IgD-negative memory B cell (primary cell): ENCODE measurements at regions not wholly inside any gene's neighbourhood (a gene's known extent, or its start where the extent isn't known, plus 50 kb on each side); places are given as distances from the start of the nearest gene placed in this dataset.

ENCODE experiments used
- H3K27ac Mint-ChIP-seq, 3 donors: one replicate each; pipeline ENCODE4 v1.8.0; 2020 to 2022; ENCODE audit warnings: mild to moderate bottlenecking in 3 of 3, mixed read lengths in 3 of 3, moderate library complexity in 1 of 3
- H3K27me3 Mint-ChIP-seq: one replicate; pipeline ENCODE4 v1.8.0; 2021; ENCODE audit warnings: mixed read lengths
- H3K36me3 Mint-ChIP-seq: one replicate; pipeline ENCODE4 v1.8.0; 2020; ENCODE audit warnings: mild to moderate bottlenecking, mixed read lengths
- H3K4me1 Mint-ChIP-seq, 3 donors: one replicate each; pipeline ENCODE4 v1.8.0; 2020 to 2022; ENCODE audit warnings: mixed read lengths in 3 of 3, mild to moderate bottlenecking in 1 of 3
- H3K4me3 Mint-ChIP-seq, 4 donors: one replicate each; pipeline ENCODE4 v1.8.0; 2020 to 2022; ENCODE audit warnings: mild to moderate bottlenecking in 4 of 4, mixed read lengths in 4 of 4, moderate library complexity in 3 of 4
- H3K9me3 Mint-ChIP-seq, 3 donors: one replicate each; pipeline ENCODE4 v1.8.0; 2020 to 2021; ENCODE audit warnings: mixed read lengths in 3 of 3, mild to moderate bottlenecking in 1 of 3

DNA sequence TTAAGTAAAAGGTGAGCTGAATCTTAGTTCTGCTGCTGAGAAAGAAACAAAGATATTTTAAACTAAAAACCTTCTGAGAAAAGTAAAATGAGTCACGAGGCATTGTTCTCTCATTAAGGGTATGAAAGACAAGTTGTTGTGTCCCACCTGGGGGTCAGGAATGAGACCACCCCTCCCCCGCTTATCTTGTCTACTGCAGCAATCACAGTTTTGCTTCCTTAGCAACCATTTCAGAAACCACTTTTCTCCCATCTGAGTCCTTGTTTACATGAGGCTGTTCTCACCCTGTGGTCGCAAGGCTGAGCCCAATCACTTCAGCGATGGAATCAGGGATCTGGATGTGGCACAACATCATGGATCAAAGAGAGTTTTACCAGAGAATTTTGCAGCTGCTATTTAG lies 377.6 kb upstream of the NETO1 start:
- H3K4me3 Mint-ChIP-seq, result no peak overlapping the region
- no peak overlapping the region for H3K27ac Mint-ChIP-seq
- peaks cover 0 to 3% (median 0%) of the 10 kb centered on the region in 3 donors for H3K4me1 Mint-ChIP-seq
- H3K9me3 Mint-ChIP-seq, result no peaks in the 10 kb centered on the region
- no peaks in the 10 kb centered on the region for H3K27me3 Mint-ChIP-seq
- H3K36me3 Mint-ChIP-seq, result no peaks in the 10 kb centered on the region

GRCh38 chr18:73244401-73244800 lies 376.6 kb upstream of the NETO1 start:
- no peaks in the 10 kb centered on the region for H3K36me3 Mint-ChIP-seq
- peaks cover 0 to 3% (median 0%) of the 10 kb centered on the region in 3 donors for H3K4me1 Mint-ChIP-seq
- H3K27ac Mint-ChIP-seq, result no peak overlapping the region
- no peaks in the 10 kb centered on the region for H3K27me3 Mint-ChIP-seq
- H3K9me3 Mint-ChIP-seq, result no peaks in the 10 kb centered on the region
- H3K4me3 Mint-ChIP-seq, result no peak overlapping the region

DNA sequence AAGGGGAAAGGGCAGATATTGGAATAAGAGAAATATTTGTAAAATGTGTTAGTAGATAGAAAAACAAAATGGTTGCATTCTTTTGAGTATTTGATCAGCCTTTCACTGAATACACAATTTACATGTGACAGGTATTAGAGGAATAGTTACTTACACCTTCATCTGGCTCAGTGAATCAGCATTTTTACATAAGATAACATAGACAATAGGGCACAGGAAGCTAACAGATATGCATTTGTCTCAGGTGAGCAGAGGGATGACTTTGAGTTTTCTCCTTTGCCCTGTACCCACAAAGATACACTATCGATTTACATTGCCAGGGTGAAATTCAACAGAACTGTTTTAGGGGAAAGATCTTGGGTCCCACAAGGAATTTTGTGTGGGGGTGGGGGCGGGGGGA lies 373.1 kb upstream of the NETO1 start:
- Mint-ChIP-seq H3K27me3 (no peaks in the 10 kb centered on the region), H3K27ac (no peak overlapping the region), H3K4me1 (peaks cover 0 to 3% (median 0%) of the 10 kb centered on the region in 3 donors), H3K4me3 (no peak overlapping the region), H3K9me3 (peaks cover 0 to 2% (median 0%) of the 10 kb centered on the region in 3 donors), H3K36me3 (no peaks in the 10 kb centered on the region)

DNA sequence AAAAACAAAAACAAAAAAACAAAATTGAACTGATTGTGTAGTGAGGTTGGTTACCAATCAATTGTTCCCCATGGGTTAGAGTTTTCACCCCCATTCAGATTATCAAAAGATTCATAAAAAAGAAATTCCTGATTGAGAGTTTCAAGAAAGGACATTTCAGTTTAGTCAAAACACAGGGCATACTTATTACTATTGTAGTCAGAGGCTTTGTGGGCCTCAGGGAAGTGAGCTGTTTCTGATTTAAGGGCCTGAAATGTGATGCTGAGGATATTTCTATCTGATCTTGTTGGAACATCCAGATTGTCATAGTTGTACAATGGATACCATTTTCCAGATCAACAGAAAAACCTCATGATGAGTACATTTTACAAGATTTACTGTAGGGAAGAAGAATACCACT lies 368.1 kb upstream of the NETO1 start:
- no peak overlapping the region for H3K4me3 Mint-ChIP-seq
- peaks cover 2% of the 10 kb centered on the region for H3K36me3 Mint-ChIP-seq
- peaks cover 0 to 2% (median 2%) of the 10 kb centered on the region in 3 donors for H3K9me3 Mint-ChIP-seq
- no peaks in the 10 kb centered on the region for H3K27me3 Mint-ChIP-seq
- no peak overlapping the region for H3K27ac Mint-ChIP-seq
- H3K4me1 Mint-ChIP-seq, result peaks cover 0 to 6% (median 4%) of the 10 kb centered on the region in 3 donors

GRCh38 chr18:73235491-73235890 lies 367.7 kb upstream of the NETO1 start:
- Mint-ChIP-seq H3K27me3 (no peaks in the 10 kb centered on the region), H3K27ac (no peak overlapping the region), H3K9me3 (peaks cover 0 to 2% (median 2%) of the 10 kb centered on the region in 3 donors), H3K36me3 (peaks cover 2% of the 10 kb centered on the region), H3K4me1 (peaks cover 0 to 6% (median 4%) of the 10 kb centered on the region in 3 donors), H3K4me3 (peak overlapping the region in 1 of 4 donors; percentile 43)

DNA sequence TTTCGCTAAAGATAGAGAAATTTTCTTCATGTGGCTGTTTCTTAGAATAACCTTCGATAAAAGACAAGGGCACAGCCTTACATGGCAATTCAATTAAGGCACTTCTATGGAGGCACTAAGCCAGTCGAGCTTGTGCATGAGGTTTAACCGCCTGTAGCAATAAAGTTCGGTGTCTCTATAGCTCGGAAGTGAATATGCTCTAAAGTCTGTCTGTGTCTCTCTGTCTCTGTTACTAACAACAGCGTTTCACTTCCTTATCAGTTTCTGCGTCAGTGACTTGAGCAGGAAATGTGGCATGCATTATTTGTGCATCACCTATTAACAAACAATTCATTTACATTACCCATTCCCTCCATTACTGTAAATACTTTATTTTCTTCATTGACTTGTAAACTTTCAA lies 365.1 kb upstream of the NETO1 start:
- Mint-ChIP-seq H3K9me3 (peaks cover 0 to 2% (median 0%) of the 10 kb centered on the region in 3 donors), H3K36me3 (peaks cover 2% of the 10 kb centered on the region), H3K27ac (peak overlapping the region in 2 of 3 donors; percentile 20 to 56), H3K4me3 (no peak overlapping the region), H3K4me1 (peaks cover 0 to 6% (median 4%) of the 10 kb centered on the region in 3 donors), H3K27me3 (no peaks in the 10 kb centered on the region)

- Mint-ChIP-seq H3K27me3 (peaks cover 1% of the 10 kb centered on the region), H3K27ac (peak overlapping the region in 1 of 3 donors; percentile 68), H3K4me3 (no peak overlapping the region), H3K36me3 (peaks cover 1% of the 10 kb centered on the region), H3K4me1 (no peaks in the 10 kb centered on the region), H3K9me3 (peaks cover 9 to 29% (median 15%) of the 10 kb centered on the region in 3 donors)
These were observed 352.9 kb upstream of the NETO1 start for GRCh38 chr18:73220663-73221062.

- Mint-ChIP-seq H3K36me3 (peaks cover 2% of the 10 kb centered on the region), H3K27me3 (no peaks in the 10 kb centered on the region), H3K9me3 (peaks cover 8 to 35% (median 15%) of the 10 kb centered on the region in 3 donors), H3K4me1 (no peaks in the 10 kb centered on the region), H3K27ac (no peak overlapping the region), H3K4me3 (no peak overlapping the region)
These were observed 350.5 kb upstream of the NETO1 start for GRCh38 chr18:73218293-73218692.

- Mint-ChIP-seq H3K27me3 (no peaks in the 10 kb centered on the region), H3K36me3 (peaks cover 2% of the 10 kb centered on the region), H3K9me3 (peaks cover 3 to 14% (median 3%) of the 10 kb centered on the region in 3 donors), H3K4me1 (no peaks in the 10 kb centered on the region), H3K4me3 (no peak overlapping the region), H3K27ac (no peak overlapping the region)
These were observed 347.2 kb upstream of the NETO1 start for GRCh38 chr18:73214970-73215369.

- no peaks in the 10 kb centered on the region for H3K4me1 Mint-ChIP-seq
- no peaks in the 10 kb centered on the region for H3K27me3 Mint-ChIP-seq
- peaks cover 2% of the 10 kb centered on the region for H3K36me3 Mint-ChIP-seq
- H3K27ac Mint-ChIP-seq, result no peak overlapping the region
- H3K4me3 Mint-ChIP-seq, result no peak overlapping the region
- H3K9me3 Mint-ChIP-seq, result peaks cover 0 to 8% (median 4%) of the 10 kb centered on the region in 3 donors
These were observed 344.7 kb upstream of the NETO1 start for GRCh38 chr18:73212442-73212841.

DNA sequence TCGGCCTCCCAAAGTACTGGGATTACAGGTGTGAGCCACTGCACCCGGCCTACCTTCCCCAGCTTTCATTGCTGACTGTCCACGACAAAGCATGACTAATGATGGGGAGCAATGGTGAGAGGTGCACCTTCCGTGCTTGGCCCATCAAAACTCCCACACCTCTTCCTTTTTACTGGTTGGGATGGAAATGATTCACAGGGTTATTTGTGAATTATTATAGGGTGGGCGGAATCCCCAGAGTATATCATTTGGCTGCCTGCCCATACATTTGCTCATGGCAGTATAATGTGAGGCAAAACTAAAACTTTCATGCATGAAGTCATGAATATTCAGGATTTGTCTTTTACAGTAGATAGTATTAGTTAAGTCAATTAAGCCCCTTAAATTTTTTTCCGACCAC lies 334.2 kb upstream of the NETO1 start:
- Mint-ChIP-seq H3K27me3 (no peaks in the 10 kb centered on the region), H3K9me3 (peaks cover 0 to 2% (median 0%) of the 10 kb centered on the region in 3 donors), H3K4me3 (no peak overlapping the region), H3K27ac (no peak overlapping the region), H3K4me1 (no peaks in the 10 kb centered on the region), H3K36me3 (no peaks in the 10 kb centered on the region)

- Mint-ChIP-seq H3K9me3 (peaks cover 0 to 3% (median 2%) of the 10 kb centered on the region in 3 donors), H3K4me1 (no peaks in the 10 kb centered on the region), H3K36me3 (no peaks in the 10 kb centered on the region), H3K27ac (no peak overlapping the region), H3K4me3 (no peak overlapping the region), H3K27me3 (no peaks in the 10 kb centered on the region)
These were observed 331.4 kb upstream of the NETO1 start for GRCh38 chr18:73199151-73199550.

- Mint-ChIP-seq H3K4me3 (no peak overlapping the region), H3K4me1 (no peaks in the 10 kb centered on the region), H3K27ac (no peak overlapping the region), H3K9me3 (peaks cover 3 to 9% (median 4%) of the 10 kb centered on the region in 3 donors), H3K27me3 (no peaks in the 10 kb centered on the region), H3K36me3 (no peaks in the 10 kb centered on the region)
These were observed 321.9 kb upstream of the NETO1 start for GRCh38 chr18:73189718-73190117.

DNA sequence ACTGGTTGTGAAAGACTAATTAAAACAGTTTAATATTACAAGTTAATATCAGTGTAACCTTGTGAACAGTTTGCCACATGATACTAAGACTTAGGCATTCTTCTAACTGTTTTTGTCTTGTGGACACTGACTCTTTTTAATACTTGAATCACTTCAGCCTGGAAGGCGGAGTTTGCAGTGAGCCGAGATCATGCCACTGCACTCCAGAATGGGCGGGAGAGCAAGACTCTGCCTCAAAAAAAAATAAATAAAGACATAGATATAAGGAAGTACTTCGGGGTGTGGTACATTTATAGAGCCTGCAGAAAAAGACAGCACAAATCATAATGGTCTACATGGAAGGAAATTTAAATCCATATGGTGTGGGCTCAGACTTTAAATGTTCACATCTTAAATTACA lies 300.4 kb upstream of the NETO1 start:
- Mint-ChIP-seq H3K4me3 (no peak overlapping the region), H3K4me1 (no peaks in the 10 kb centered on the region), H3K27me3 (peaks cover 2% of the 10 kb centered on the region), H3K9me3 (peaks cover 0 to 3% (median 0%) of the 10 kb centered on the region in 3 donors), H3K27ac (no peak overlapping the region), H3K36me3 (no peaks in the 10 kb centered on the region)

- no peaks in the 10 kb centered on the region for H3K36me3 Mint-ChIP-seq
- no peak overlapping the region for H3K27ac Mint-ChIP-seq
- H3K4me1 Mint-ChIP-seq, result no peaks in the 10 kb centered on the region
- peaks cover 0 to 3% (median 1%) of the 10 kb centered on the region in 3 donors for H3K9me3 Mint-ChIP-seq
- no peaks in the 10 kb centered on the region for H3K27me3 Mint-ChIP-seq
- no peak overlapping the region for H3K4me3 Mint-ChIP-seq
These were observed 296.6 kb upstream of the NETO1 start for GRCh38 chr18:73164430-73164829.

DNA sequence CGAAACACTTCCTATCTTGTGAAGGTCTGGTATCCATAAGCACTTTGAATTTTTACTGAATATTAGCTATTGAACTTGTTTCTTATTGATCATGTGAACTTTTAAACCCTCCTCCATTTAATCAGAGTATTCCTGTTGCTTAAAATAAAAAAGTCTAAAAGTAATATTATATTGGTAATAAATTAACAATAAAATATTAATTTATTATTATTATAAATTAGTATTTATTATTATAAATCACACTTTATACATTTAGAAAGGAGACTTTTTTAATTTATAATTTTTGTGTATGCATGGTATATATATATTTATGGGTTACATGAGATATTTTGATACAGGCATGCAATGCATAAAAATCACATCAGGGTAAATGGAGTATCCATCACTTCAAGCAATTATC lies 295.4 kb upstream of the NETO1 start:
- peaks cover 0 to 5% (median 2%) of the 10 kb centered on the region in 3 donors for H3K9me3 Mint-ChIP-seq
- H3K27me3 Mint-ChIP-seq, result no peaks in the 10 kb centered on the region
- H3K27ac Mint-ChIP-seq, result no peak overlapping the region
- H3K4me3 Mint-ChIP-seq, result no peak overlapping the region
- no peaks in the 10 kb centered on the region for H3K36me3 Mint-ChIP-seq
- H3K4me1 Mint-ChIP-seq, result peaks cover 0 to 2% (median 0%) of the 10 kb centered on the region in 3 donors
